ENCODE measurements at regions not wholly inside any gene's neighbourhood (a gene's known extent, or its start where the extent isn't known, plus 50 kb on each side); places are given as distances from the start of the nearest gene placed in this dataset.

- no peak overlapping the region for H3K4me3 ChIP-seq (ENCODE audit: control insufficient read depth, low read depth, low read length)
- DNase-seq (ENCODE audit: low read depth) = no peak
- TF ChIP-seq, protein P1, sequence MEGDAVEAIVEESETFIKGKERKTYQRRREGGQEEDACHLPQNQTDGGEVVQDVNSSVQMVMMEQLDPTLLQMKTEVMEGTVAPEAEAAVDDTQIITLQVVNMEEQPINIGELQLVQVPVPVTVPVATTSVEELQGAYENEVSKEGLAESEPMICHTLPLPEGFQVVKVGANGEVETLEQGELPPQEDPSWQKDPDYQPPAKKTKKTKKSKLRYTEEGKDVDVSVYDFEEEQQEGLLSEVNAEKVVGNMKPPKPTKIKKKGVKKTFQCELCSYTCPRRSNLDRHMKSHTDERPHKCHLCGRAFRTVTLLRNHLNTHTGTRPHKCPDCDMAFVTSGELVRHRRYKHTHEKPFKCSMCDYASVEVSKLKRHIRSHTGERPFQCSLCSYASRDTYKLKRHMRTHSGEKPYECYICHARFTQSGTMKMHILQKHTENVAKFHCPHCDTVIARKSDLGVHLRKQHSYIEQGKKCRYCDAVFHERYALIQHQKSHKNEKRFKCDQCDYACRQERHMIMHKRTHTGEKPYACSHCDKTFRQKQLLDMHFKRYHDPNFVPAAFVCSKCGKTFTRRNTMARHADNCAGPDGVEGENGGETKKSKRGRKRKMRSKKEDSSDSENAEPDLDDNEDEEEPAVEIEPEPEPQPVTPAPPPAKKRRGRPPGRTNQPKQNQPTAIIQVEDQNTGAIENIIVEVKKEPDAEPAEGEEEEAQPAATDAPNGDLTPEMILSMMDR (IDR thresholded peaks at IDR 0.05; ENCODE audit: control insufficient read depth, insufficient read depth, low read depth, low read length, missing control alignments) = no peak
These were observed 81.5 kb upstream of the GPC1 start for GRCh38 chr2:240353944-240354343.

DNA sequence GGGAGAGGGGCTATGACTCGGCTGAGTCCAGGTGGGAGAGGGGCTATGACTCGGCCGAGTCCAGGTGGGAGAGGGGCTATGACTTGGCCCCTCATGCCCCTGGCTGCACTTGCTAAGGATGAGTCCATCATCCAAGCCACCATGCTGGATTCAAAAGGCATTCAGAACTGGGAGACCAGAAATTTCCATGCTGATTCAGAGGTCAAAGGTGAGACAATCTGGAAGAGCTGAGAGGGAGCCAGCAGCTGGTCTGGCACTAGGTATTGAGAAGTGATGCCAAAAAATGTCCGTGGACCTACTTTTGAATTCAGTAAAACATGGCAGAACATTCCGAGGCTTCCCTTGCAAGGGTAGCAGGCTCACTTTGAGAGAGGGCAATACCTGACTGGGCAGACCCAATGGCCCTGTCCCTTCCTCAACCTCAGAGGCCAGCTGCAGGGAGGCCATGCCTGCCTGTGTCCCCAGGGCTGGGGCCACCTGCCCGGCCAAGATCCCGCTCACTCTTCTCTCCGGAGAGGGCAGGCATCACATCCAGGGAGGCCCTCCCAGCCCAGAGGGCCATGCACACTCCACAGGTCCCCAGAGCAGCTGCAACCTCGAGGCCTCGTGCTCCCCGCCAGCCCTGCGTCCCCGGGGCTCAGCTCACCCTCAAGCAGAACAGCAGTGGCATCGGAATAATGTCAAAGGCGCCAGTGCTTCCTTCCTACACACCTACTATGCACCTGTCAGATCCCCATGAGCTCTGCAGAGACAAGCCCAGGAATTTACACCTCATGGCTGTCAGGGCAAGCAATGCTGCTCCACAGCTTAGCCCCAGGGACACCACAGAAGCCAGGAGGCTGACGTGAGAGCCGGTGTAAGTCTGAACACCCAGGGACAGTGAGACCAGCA lies 80.2 kb upstream of the GPC1 start:
- TF ChIP-seq, protein P1 (IDR thresholded peaks at IDR 0.05; ENCODE audit: control insufficient read depth, insufficient read depth, low read depth, low read length, missing control alignments) = no peak
- no peak for DNase-seq (ENCODE audit: low read depth)

GRCh38 chr2:240355962-240356361 lies 79.5 kb upstream of the GPC1 start:
- TF ChIP-seq, protein P1 (IDR thresholded peaks at IDR 0.05; ENCODE audit: control insufficient read depth, insufficient read depth, low read depth, low read length, missing control alignments) = no peak
- H3K4me3 ChIP-seq (ENCODE audit: control insufficient read depth, low read depth, low read length) = no peak overlapping the region
- no peak for DNase-seq (ENCODE audit: low read depth)

More for the DNA sequence above, 80.2 kb upstream of the GPC1 start:
- H3K4me3 ChIP-seq (ENCODE audit: control insufficient read depth, low read depth, low read length) = no peak overlapping the region

DNA sequence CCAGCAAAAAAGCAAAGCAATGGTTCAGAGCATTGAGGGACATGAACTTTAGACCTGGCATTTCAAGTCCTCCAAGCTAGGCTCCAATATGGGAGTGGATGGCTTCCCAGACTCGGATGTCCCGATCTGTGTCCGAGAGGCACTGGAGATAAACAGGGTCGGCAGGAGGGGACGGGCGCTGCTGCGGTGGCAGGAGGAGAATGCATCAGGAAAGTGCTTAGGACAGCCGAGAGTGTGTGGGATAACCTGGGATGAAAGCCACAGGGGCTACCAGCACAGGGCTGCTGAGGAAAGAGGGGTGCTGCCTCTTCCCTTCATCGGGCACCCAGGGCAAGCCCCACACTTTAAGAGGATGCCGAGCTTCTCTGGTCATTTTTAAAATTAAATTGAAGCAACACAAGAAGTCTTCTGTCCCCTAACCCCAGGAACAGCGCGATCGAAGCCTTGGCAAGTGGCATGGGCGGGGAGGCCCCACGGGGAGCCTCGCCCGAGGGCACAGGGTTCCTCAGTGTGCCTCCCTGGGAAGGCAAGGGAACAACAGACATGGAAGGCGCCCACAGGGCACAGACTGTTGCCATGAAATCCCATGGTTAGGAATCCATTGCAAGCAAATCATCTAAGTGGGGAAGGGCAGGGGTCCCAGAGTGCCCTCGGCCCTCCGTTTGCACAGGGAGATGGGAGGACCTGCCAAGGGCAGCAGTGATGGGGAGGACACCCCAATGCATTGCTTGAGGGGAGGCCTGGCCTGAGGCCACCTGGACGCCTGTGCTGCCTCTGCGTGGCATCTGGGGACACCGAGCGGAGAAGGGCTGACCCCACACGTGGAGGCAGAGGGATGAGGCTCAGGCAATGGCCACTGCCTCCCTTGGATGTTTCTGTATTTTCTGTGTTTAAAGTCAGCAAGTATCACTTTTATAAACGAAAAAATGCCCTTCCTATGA lies 78.5 kb upstream of the GPC1 start:
- TF ChIP-seq, protein P1 (IDR thresholded peaks at IDR 0.05; ENCODE audit: control insufficient read depth, insufficient read depth, low read depth, low read length, missing control alignments) = no peak
- no peak overlapping the region for H3K4me3 ChIP-seq (ENCODE audit: control insufficient read depth, low read depth, low read length)
- DNase-seq (ENCODE audit: low read depth) = no peak

DNA sequence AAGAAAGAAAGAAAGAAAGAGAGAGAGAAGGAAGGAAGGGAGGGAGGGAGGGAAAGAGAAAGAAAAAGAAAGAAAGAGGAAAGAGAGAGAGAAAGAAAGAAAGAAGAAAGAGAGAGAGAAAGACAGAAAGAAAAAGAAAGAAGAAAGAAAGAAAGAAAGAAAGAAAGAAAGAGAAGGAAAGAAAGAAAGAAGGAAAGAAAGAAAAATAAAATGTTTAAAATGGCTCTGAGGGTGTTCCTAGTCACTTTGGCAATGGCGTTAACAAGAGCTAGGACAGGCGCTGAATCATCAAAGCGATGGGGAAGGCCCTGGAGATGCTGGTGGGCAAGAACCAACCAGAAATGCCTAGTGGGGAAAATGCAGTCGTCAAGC lies 77.8 kb upstream of the GPC1 start:
- TF ChIP-seq, protein P1 (IDR thresholded peaks at IDR 0.05; ENCODE audit: control insufficient read depth, insufficient read depth, low read depth, low read length, missing control alignments) = no peak
- DNase-seq (ENCODE audit: low read depth) = no peak
- no peak overlapping the region for H3K4me3 ChIP-seq (ENCODE audit: control insufficient read depth, low read depth, low read length)

DNA sequence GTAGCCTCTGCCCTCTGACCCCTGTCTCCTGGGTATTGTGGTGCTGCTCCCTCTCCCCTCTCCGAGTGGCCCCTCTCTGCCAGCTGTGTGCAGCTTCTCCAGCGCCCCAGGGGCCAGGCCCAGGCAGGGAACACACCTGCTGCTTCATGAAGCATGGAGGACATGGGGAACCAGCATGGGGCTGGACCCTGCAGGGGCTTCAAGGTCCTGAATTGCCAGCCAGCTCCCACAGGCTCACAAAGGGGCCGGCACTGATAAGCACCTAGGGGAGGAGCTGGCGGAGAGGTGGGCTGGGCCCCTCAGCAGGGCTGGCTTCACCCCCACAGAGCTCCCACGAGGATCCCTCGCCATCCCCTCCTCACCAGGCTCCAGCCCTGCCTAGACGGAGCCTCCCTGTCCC lies 77.4 kb upstream of the GPC1 start:
- no peak overlapping the region for H3K4me3 ChIP-seq (ENCODE audit: control insufficient read depth, low read depth, low read length)
- TF ChIP-seq, protein P1 (IDR thresholded peaks at IDR 0.05; ENCODE audit: control insufficient read depth, insufficient read depth, low read depth, low read length, missing control alignments) = no peak
- DNase-seq (ENCODE audit: low read depth) = no peak

All from AG09309 (cell line).